ENCODE measurements at regions not wholly inside any gene's neighbourhood (a gene's known extent, or its start where the extent isn't known, plus 50 kb on each side); places are given as distances from the start of the nearest gene placed in this dataset.

DNA sequence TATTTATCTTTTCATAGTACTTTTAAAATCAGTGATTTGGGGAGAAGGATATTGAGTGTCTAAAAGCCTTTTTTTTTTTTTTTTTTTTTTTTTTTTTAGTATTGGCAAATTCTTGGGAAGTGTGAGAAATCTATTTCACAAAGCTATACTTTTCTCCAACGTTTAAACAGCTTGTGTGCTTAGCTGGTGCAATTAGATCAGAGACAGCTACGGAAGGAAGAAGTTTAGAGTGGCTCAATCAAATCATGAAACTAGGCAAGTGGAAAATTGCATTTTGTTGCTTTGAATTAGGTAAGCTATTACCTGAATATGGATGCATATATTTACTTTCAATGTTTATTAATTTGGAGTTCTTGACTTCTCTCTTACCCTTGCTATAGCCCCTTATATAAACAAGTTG lies 1001.9 kb downstream of the PDHA2 start:
- TF ChIP-seq, protein P1, sequence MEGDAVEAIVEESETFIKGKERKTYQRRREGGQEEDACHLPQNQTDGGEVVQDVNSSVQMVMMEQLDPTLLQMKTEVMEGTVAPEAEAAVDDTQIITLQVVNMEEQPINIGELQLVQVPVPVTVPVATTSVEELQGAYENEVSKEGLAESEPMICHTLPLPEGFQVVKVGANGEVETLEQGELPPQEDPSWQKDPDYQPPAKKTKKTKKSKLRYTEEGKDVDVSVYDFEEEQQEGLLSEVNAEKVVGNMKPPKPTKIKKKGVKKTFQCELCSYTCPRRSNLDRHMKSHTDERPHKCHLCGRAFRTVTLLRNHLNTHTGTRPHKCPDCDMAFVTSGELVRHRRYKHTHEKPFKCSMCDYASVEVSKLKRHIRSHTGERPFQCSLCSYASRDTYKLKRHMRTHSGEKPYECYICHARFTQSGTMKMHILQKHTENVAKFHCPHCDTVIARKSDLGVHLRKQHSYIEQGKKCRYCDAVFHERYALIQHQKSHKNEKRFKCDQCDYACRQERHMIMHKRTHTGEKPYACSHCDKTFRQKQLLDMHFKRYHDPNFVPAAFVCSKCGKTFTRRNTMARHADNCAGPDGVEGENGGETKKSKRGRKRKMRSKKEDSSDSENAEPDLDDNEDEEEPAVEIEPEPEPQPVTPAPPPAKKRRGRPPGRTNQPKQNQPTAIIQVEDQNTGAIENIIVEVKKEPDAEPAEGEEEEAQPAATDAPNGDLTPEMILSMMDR (IDR thresholded peaks at IDR 0.05) = no peak
- no peak for TF ChIP-seq POLR2A (IDR thresholded peaks at IDR 0.05)
